NCI-H2029 treated with DMSO at 0.1 percent for 48 hours (cell line): ENCODE measurements at regions not wholly inside any gene's neighbourhood (a gene's known extent, or its start where the extent isn't known, plus 50 kb on each side); places are given as distances from the start of the nearest gene placed in this dataset.

Source experiments
- DNase-seq: peaks from one replicate; lab custom pipeline; 2025; lab: John Stamatoyannopoulos, UW

GRCh38 chr2:19300961-19301360, 57.5 kb downstream of the OSR1 start:
- no peak for DNase-seq

- no peak for DNase-seq
Measured at GRCh38 chr2:19299522-19299921, 58.9 kb downstream of the OSR1 start.

- DNase-seq: no peak
Measured at GRCh38 chr2:19299032-19299431, 59.4 kb downstream of the OSR1 start.

GRCh38 chr2:19297716-19298115, 60.7 kb downstream of the OSR1 start:
- no peak for DNase-seq

GRCh38 chr2:19295998-19296502, 62.4 kb downstream of the OSR1 start:
- no peak for DNase-seq

- DNase-seq: no peak
Measured at GRCh38 chr2:19292007-19292406, 66.4 kb downstream of the OSR1 start.

- no peak for DNase-seq
Measured at GRCh38 chr2:19288291-19288690, 70.1 kb downstream of the OSR1 start.

GRCh38 chr2:19287324-19287723, 71.1 kb downstream of the OSR1 start:
- no peak for DNase-seq

- no peak for DNase-seq
Measured at GRCh38 chr2:19282305-19282704, 76.1 kb downstream of the OSR1 start.

GRCh38 chr2:19274439-19274838, 84.0 kb downstream of the OSR1 start:
- DNase-seq: no peak

- no peak for DNase-seq
Measured at GRCh38 chr2:19272941-19273470, 85.4 kb downstream of the OSR1 start.

- DNase-seq: no peak
Measured at GRCh38 chr2:19272039-19272438, 86.4 kb downstream of the OSR1 start.

GRCh38 chr2:19264852-19265251, 93.6 kb downstream of the OSR1 start:
- no peak for DNase-seq

GRCh38 chr2:19262150-19262549, 96.3 kb downstream of the OSR1 start:
- DNase-seq: no peak

- DNase-seq: no peak
Measured at GRCh38 chr2:19261061-19261460, 97.4 kb downstream of the OSR1 start.

GRCh38 chr2:19256121-19256601, 102.3 kb downstream of the OSR1 start:
- DNase-seq: peak; percentile 67

GRCh38 chr2:19255481-19255880, 102.9 kb downstream of the OSR1 start:
- no peak for DNase-seq

GRCh38 chr2:19251554-19251953, 106.9 kb downstream of the OSR1 start:
- DNase-seq: no peak

GRCh38 chr2:19250906-19251305, 107.5 kb downstream of the OSR1 start:
- DNase-seq: no peak

GRCh38 chr2:19247186-19247585, 111.2 kb downstream of the OSR1 start:
- no peak for DNase-seq

GRCh38 chr2:19246496-19246895, 111.9 kb downstream of the OSR1 start:
- DNase-seq: no peak

- DNase-seq: no peak
Measured at GRCh38 chr2:19244460-19245363, 113.7 kb downstream of the OSR1 start.

GRCh38 chr2:19238440-19239060, 119.9 kb downstream of the OSR1 start:
- DNase-seq: no peak
